IMR-90 (cell line): ENCODE measurements at regions not wholly inside any gene's neighbourhood (a gene's known extent, or its start where the extent isn't known, plus 50 kb on each side); places are given as distances from the start of the nearest gene placed in this dataset.

Source experiments
- ATAC-seq: fragments of 200-7000 bp; cut with Tn5 transposase; 2 replicates; pipeline ENCODE4 v1.9.1; 2020; ENCODE audit warnings: low read depth, mild to moderate bottlenecking, moderate library complexity
- BruUV-seq: library from RNA; stranded (reverse); fragments of 400-500 nt; replicated peaks from 2 replicates; lab custom pipeline; 2021; lab: Mats Ljungman, UMichigan
- CTCF ChIA-PET: fragments of 300-600 bp; formaldehyde crosslinking; extraction: SDS; loops from one replicate; lab custom pipeline; 2021; ENCODE audit warnings: antibody characterized with exemption; lab: Yijun Ruan, JAX
- POLR2A ChIA-PET: fragments of 300-600 bp; sonication (Branson Sonifier 250); formaldehyde crosslinking; loops from one replicate; lab custom pipeline; 2022; ENCODE audit warnings: antibody characterized with exemption; ENCODE audit not compliant: unreplicated experiment; lab: Charles Lee
- DNase-seq: peaks from one replicate; pipeline ENCODE4 v3.0.0; 2013
- H2AFZ ChIP-seq: replicated peaks from 2 replicates; pipeline ENCODE3; 2013; ENCODE audit warnings: low read length, mild to moderate bottlenecking; ENCODE audit not compliant: poor library complexity
- H2AK5ac ChIP-seq: 2 replicates; pipeline ENCODE4 v1.6.1; 2013; ENCODE audit warnings: low read depth, low read length, inconsistent platforms
- H2AK9ac ChIP-seq: replicated peaks from 2 replicates; pipeline ENCODE3; 2013; ENCODE audit warnings: mild to moderate bottlenecking, low read depth, low read length, moderate library complexity; ENCODE audit not compliant: poor library complexity
- H2BK120ac ChIP-seq: 2 replicates; pipeline ENCODE4 v1.6.1; 2013; ENCODE audit warnings: low read depth, low read length, inconsistent platforms
- H2BK15ac ChIP-seq: 3 replicates; pipeline ENCODE4 v1.6.1; 2013; ENCODE audit warnings: low read depth, low read length, inconsistent platforms
- H2BK20ac ChIP-seq: 2 replicates; pipeline ENCODE4 v1.6.1; 2013; ENCODE audit warnings: low read depth, mild to moderate bottlenecking, inconsistent platforms, low read length, moderate library complexity
- H2BK5ac ChIP-seq: 2 replicates; pipeline ENCODE4 v1.6.1; 2013; ENCODE audit warnings: mild to moderate bottlenecking, low read depth, low read length, inconsistent platforms; ENCODE audit not compliant: poor library complexity, severe bottlenecking
- H3K14ac ChIP-seq: replicated peaks from 2 replicates; pipeline ENCODE4 v1.6.1; 2013; ENCODE audit warnings: low read depth, low read length, inconsistent platforms
- H3K18ac ChIP-seq: 2 replicates; pipeline ENCODE4 v1.6.1; 2013; ENCODE audit warnings: low read depth, low read length, control low read depth
- H3K23ac ChIP-seq: 2 replicates; pipeline ENCODE4 v1.6.1; 2013; ENCODE audit warnings: low read depth, low read length, inconsistent platforms
- H3K27ac ChIP-seq: 2 replicates; pipeline ENCODE4 v1.5.1; 2013; ENCODE audit warnings: mild to moderate bottlenecking, control low read depth, low read length; ENCODE audit not compliant: insufficient read depth
- H3K27me3 ChIP-seq: 2 replicates; pipeline ENCODE4 v1.6.1; 2013; ENCODE audit warnings: low read length; ENCODE audit not compliant: control insufficient read depth, insufficient read depth
- H3K36me3 ChIP-seq: 2 replicates; pipeline ENCODE4 v1.6.1; 2013; ENCODE audit warnings: low read length, mixed read lengths; ENCODE audit not compliant: control insufficient read depth, insufficient read depth
- H3K4ac ChIP-seq: 2 replicates; pipeline ENCODE4 v1.6.1; 2013; ENCODE audit warnings: low read depth, low read length, inconsistent platforms
- H3K4me1 ChIP-seq: 2 replicates; pipeline ENCODE4 v1.6.1; 2013; ENCODE audit warnings: low read length, mixed read lengths; ENCODE audit not compliant: control insufficient read depth, insufficient read depth
- H3K4me2 ChIP-seq: 2 replicates; pipeline ENCODE4 v1.6.1; 2013; ENCODE audit warnings: low read depth, mild to moderate bottlenecking, control low read depth, low read length, moderate library complexity
- H3K4me3 ChIP-seq: 2 replicates; pipeline ENCODE4 v1.5.1; 2013; ENCODE audit warnings: low read depth, mild to moderate bottlenecking, control low read depth, low read length, moderate library complexity; ENCODE audit not compliant: insufficient read depth
- H3K56ac ChIP-seq: 2 replicates; pipeline ENCODE4 v1.6.1; 2013; ENCODE audit warnings: low read length, inconsistent platforms; ENCODE audit not compliant: insufficient read depth; ENCODE audit errors: extremely low read depth
- H3K79me1 ChIP-seq, 2 experiments: 2 replicates each; pipeline ENCODE4 v1.6.1; 2013; ENCODE audit warnings: low read length in 2 of 2, inconsistent platforms in 1 of 2, low read depth in 1 of 2
- H3K9ac ChIP-seq: 2 replicates; pipeline ENCODE4 v1.6.1; 2013; ENCODE audit warnings: low read depth, low read length, control low read depth
- H3K9me1 ChIP-seq: 2 replicates; pipeline ENCODE4 v1.6.1; 2013; ENCODE audit warnings: low read length, inconsistent platforms; ENCODE audit not compliant: insufficient read depth
- H3K9me3 ChIP-seq: 2 replicates; pipeline ENCODE4 v1.6.1; 2013; ENCODE audit warnings: low read length; ENCODE audit not compliant: control insufficient read depth, insufficient read depth
- H4K20me1 ChIP-seq: 2 replicates; pipeline ENCODE4 v1.6.1; 2013; ENCODE audit warnings: low read length, inconsistent platforms; ENCODE audit not compliant: insufficient read depth
- H4K5ac ChIP-seq: 2 replicates; pipeline ENCODE4 v1.6.1; 2013; ENCODE audit warnings: mild to moderate bottlenecking, low read depth, low read length, control low read depth
- H4K8ac ChIP-seq, 2 experiments: 2 replicates each; pipeline ENCODE4 v1.6.1; 2013; ENCODE audit warnings: low read depth in 2 of 2, low read length in 2 of 2, control low read depth in 1 of 2, inconsistent platforms in 1 of 2
- H4K91ac ChIP-seq: 2 replicates; pipeline ENCODE4 v1.6.1; 2013; ENCODE audit warnings: low read depth, low read length, inconsistent platforms; ENCODE audit not compliant: insufficient read depth
- BHLHE40 ChIP-seq: fragments of 150-350 bp; IDR thresholded peaks from 2 replicates; pipeline ENCODE4 v1.6.1; 2016; ENCODE audit warnings: mild to moderate bottlenecking, low read depth, low read length
- CEBPB ChIP-seq: IDR thresholded peaks from 2 replicates; pipeline ENCODE4 v1.6.1; 2012; ENCODE audit warnings: low read depth, low read length, improper control_type of control experiment
- CHD1 ChIP-seq: IDR thresholded peaks from 2 replicates; pipeline ENCODE4 v1.6.1; 2012; ENCODE audit warnings: low read depth, low read length, improper control_type of control experiment
- CTCF ChIP-seq: conservative IDR thresholded peaks from 2 replicates; pipeline ENCODE4 v1.5.1; 2012; ENCODE audit warnings: mild to moderate bottlenecking, low read depth, low read length, improper control_type of control experiment
- ELK1 ChIP-seq: fragments of 150-350 bp; IDR thresholded peaks from 2 replicates; pipeline ENCODE4 v1.6.1; 2016; ENCODE audit warnings: low read depth, mild to moderate bottlenecking, low read length, moderate library complexity, borderline replicate concordance
- FOS ChIP-seq: fragments of 150-350 bp; IDR thresholded peaks from 2 replicates; pipeline ENCODE4 v1.6.1; 2016; ENCODE audit warnings: low read depth, low read length
- MAFK ChIP-seq: IDR thresholded peaks from 2 replicates; pipeline ENCODE4 v1.6.1; 2012; ENCODE audit warnings: low read depth, low read length, improper control_type of control experiment
- MAZ ChIP-seq: IDR thresholded peaks from 2 replicates; pipeline ENCODE4 v1.6.1; 2012; ENCODE audit warnings: low read depth, mild to moderate bottlenecking, low read length, improper control_type of control experiment, moderate library complexity, borderline replicate concordance
- MXI1 ChIP-seq: IDR thresholded peaks from 2 replicates; pipeline ENCODE4 v1.6.1; 2012; ENCODE audit warnings: low read depth, mild to moderate bottlenecking, low read length, moderate library complexity, borderline replicate concordance
- NFE2L2 ChIP-seq: fragments of 150-350 bp; IDR thresholded peaks from 2 replicates; pipeline ENCODE4 v1.6.1; 2016; ENCODE audit warnings: low read depth, mild to moderate bottlenecking, low read length
- POLR2A ChIP-seq: IDR thresholded peaks from 2 replicates; pipeline ENCODE4 v1.6.1; 2012; ENCODE audit warnings: mild to moderate bottlenecking, low read depth, low read length
- RAD21 ChIP-seq: IDR thresholded peaks from 2 replicates; pipeline ENCODE4 v1.6.1; 2012; ENCODE audit warnings: low read length, improper control_type of control experiment
- RCOR1 ChIP-seq: IDR thresholded peaks from 2 replicates; pipeline ENCODE4 v1.6.1; 2012; ENCODE audit warnings: mild to moderate bottlenecking, low read length, improper control_type of control experiment; ENCODE audit not compliant: insufficient replicate concordance
- RFX5 ChIP-seq: IDR thresholded peaks from 2 replicates; pipeline ENCODE4 v1.8.0; 2012; ENCODE audit warnings: low read depth, mild to moderate bottlenecking, low read length, moderate library complexity
- SMC3 ChIP-seq: fragments of 150-350 bp; IDR thresholded peaks from 2 replicates; pipeline ENCODE4 v1.6.1; 2016; ENCODE audit warnings: low read depth, mild to moderate bottlenecking, antibody characterized with exemption, low read length, moderate library complexity
- USF2 ChIP-seq: fragments of 150-350 bp; IDR thresholded peaks from 2 replicates; pipeline ENCODE4 v1.6.1; 2017; ENCODE audit warnings: mild to moderate bottlenecking, antibody characterized with exemption, low read length, low read depth
- WGBS, 2 experiments: methylation state at CpG; one replicate each; pipeline versions ENCODE4 v1.1.5 to v1.1.7; 2013; ENCODE audit warnings: missing lambda C conversion rate in 2 of 2; ENCODE audit not compliant: insufficient read length in 1 of 2; ENCODE audit errors: extremely low coverage in 2 of 2; 5-methylcytosine and 5-hydroxymethylcytosine counted together
- dilution Hi-C: fragments of 300-500 bp; cut with HindIII; formaldehyde crosslinking; loops from one replicate; pipeline ENCODE4 v1.14.3; 2018; ENCODE audit warnings: low sequenced_read_pairs; ENCODE audit not compliant: unreplicated experiment
- in situ Hi-C: fragments of 300-500 bp; cut with MboI; formaldehyde crosslinking; loops from 3 replicates; pipeline ENCODE4 v1.14.3; 2019; ENCODE audit warnings: low sequenced_read_pairs, inconsistent platforms, mixed read lengths
- intact Hi-C: fragments of 100-400 bp; cut with micrococcal nuclease; formaldehyde crosslinking; loops from 2 replicates; pipeline ENCODE4 v1.10.0; 2022

- ChIA-PET CTCF (no interaction called here), POLR2A (no interaction called here)
Measured at GRCh38 chr16:50430076-50430475, 61.3 kb upstream of the BRD7 start.

More at GRCh38 chr16:50430076-50430475, 61.3 kb upstream of the BRD7 start:
- no peak overlapping the region for H2AFZ ChIP-seq
- ATAC-seq (no peak), DNase-seq (no peak)
- no peaks in the 10 kb centered on the region for H3K36me3 ChIP-seq
- no peaks in the 10 kb centered on the region for H3K4me1 ChIP-seq
- no peak overlapping the region for H3K4me2 ChIP-seq
- H3K9me1 ChIP-seq = no peaks in the 10 kb centered on the region; the same call in 1 of the 2 replicates
- no peak overlapping the region for H2BK20ac ChIP-seq
- dilution Hi-C loops = no loop called here
- no peaks in the 10 kb centered on the region for H3K79me1 ChIP-seq
- no peak overlapping the region for H3K23ac ChIP-seq
- H2BK120ac ChIP-seq = no peak overlapping the region
- no peak overlapping the region for H3K4me3 ChIP-seq
- no TSS peak for BruUV-seq
- no peak overlapping the region for H2AK5ac ChIP-seq
- no peaks in the 10 kb centered on the region for H3K9me3 ChIP-seq
- H4K8ac ChIP-seq = no peak overlapping the region
- H3K18ac ChIP-seq = no peak overlapping the region
- H3K14ac ChIP-seq = no peak overlapping the region
- H3K27me3 ChIP-seq = no peaks in the 10 kb centered on the region; the same call in 1 of the 2 replicates
- H2BK5ac ChIP-seq = no peak overlapping the region
- no peaks in the 10 kb centered on the region for H4K20me1 ChIP-seq
- H4K91ac ChIP-seq = no peak overlapping the region
- H3K9ac ChIP-seq = no peak overlapping the region
- in situ Hi-C loops = no loop called here
- H2AK9ac ChIP-seq = no peak overlapping the region
- intact Hi-C loops = no loop called here
- H2BK15ac ChIP-seq = no peak overlapping the region
- no peak overlapping the region for H4K5ac ChIP-seq
- TF ChIP-seq RCOR1 (no peak), CEBPB (no peak), BHLHE40 (no peak), MXI1 (no peak), SMC3 (no peak), RAD21 (no peak), ELK1 (no peak), CTCF (no peak), FOS (no peak), USF2 (no peak), POLR2A (no peak), CHD1 (no peak), RFX5 (no peak), NFE2L2 (no peak), MAZ (no peak), MAFK (no peak)
- no peak overlapping the region for H3K56ac ChIP-seq
- no peak overlapping the region for H3K27ac ChIP-seq
- no peak overlapping the region for H3K4ac ChIP-seq
- no CpG with 5 or more reads among the region's 3 CpGs for WGBS, 2 experiments
